ENCODE measurements at regions not wholly inside any gene's neighbourhood (a gene's known extent, or its start where the extent isn't known, plus 50 kb on each side); places are given as distances from the start of the nearest gene placed in this dataset.

DNA sequence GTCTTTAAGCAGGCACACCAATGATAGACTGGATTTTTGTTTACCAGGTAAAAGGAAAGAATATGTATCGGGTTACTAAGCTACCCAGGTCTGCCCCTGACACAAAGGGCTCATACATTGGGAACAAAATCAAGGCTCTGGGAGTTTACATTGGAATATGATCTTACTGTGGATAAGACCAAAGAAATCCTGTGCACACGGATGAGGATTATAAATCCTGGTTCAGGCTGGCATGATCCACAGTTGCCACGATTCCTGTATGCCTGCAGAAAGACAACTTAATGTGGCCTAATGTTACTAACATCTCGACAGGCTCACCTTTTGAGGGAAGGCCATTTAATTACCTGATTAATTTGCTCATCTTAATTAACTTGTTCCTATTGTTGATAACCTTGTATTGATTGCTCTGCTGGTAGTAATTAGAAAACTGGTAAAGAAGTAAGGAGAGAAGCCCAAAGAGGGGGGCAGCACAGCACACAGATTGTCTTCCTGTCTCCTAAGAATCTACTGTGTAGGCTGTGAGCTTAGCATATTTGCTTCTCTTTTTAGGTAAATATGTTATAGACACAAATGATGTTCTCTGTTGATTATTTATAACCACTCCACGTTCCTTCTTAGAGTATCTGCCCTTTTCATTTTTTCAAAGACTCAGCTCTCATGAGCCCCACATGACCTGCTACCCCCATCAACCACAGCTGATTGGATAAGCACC is 51.0 kb upstream of the TOX3 start (continued):
- TF ChIP-seq, protein P1, sequence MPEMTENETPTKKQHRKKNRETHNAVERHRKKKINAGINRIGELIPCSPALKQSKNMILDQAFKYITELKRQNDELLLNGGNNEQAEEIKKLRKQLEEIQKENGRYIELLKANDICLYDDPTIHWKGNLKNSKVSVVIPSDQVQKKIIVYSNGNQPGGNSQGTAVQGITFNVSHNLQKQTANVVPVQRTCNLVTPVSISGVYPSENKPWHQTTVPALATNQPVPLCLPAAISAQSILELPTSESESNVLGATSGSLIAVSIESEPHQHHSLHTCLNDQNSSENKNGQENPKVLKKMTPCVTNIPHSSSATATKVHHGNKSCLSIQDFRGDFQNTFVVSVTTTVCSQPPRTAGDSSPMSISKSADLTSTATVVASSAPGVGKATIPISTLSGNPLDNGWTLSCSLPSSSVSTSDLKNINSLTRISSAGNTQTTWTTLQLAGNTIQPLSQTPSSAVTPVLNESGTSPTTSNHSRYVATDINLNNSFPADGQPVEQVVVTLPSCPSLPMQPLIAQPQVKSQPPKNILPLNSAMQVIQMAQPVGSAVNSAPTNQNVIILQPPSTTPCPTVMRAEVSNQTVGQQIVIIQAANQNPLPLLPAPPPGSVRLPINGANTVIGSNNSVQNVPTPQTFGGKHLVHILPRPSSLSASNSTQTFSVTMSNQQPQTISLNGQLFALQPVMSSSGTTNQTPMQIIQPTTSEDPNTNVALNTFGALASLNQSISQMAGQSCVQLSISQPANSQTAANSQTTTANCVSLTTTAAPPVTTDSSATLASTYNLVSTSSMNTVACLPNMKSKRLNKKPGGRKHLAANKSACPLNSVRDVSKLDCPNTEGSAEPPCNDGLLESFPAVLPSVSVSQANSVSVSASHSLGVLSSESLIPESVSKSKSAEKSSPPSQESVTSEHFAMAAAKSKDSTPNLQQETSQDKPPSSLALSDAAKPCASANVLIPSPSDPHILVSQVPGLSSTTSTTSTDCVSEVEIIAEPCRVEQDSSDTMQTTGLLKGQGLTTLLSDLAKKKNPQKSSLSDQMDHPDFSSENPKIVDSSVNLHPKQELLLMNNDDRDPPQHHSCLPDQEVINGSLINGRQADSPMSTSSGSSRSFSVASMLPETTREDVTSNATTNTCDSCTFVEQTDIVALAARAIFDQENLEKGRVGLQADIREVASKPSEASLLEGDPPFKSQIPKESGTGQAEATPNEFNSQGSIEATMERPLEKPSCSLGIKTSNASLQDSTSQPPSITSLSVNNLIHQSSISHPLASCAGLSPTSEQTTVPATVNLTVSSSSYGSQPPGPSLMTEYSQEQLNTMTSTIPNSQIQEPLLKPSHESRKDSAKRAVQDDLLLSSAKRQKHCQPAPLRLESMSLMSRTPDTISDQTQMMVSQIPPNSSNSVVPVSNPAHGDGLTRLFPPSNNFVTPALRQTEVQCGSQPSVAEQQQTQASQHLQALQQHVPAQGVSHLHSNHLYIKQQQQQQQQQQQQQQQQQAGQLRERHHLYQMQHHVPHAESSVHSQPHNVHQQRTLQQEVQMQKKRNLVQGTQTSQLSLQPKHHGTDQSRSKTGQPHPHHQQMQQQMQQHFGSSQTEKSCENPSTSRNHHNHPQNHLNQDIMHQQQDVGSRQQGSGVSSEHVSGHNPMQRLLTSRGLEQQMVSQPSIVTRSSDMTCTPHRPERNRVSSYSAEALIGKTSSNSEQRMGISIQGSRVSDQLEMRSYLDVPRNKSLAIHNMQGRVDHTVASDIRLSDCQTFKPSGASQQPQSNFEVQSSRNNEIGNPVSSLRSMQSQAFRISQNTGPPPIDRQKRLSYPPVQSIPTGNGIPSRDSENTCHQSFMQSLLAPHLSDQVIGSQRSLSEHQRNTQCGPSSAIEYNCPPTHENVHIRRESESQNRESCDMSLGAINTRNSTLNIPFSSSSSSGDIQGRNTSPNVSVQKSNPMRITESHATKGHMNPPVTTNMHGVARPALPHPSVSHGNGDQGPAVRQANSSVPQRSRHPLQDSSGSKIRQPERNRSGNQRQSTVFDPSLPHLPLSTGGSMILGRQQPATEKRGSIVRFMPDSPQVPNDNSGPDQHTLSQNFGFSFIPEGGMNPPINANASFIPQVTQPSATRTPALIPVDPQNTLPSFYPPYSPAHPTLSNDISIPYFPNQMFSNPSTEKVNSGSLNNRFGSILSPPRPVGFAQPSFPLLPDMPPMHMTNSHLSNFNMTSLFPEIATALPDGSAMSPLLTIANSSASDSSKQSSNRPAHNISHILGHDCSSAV (CRISPR knock-in tag; IDR thresholded peaks at IDR 0.05; ENCODE audit: borderline replicate concordance): no peak
- TF ChIP-seq ZNF446 (CRISPR knock-in tag; IDR thresholded peaks at IDR 0.05) (no peak), JDP2 (CRISPR knock-in tag; IDR thresholded peaks at IDR 0.05; ENCODE audit: borderline replicate concordance) (no peak), ZNF260 (CRISPR knock-in tag; IDR thresholded peaks at IDR 0.05; ENCODE audit: borderline replicate concordance, low read depth) (peak; percentile 88; the same call in 1 of the 2 replicates), ZBTB1 (CRISPR knock-in tag; IDR thresholded peaks at IDR 0.05; ENCODE audit: borderline replicate concordance) (no peak), NCOA5 (CRISPR knock-in tag; IDR thresholded peaks at IDR 0.05) (no peak), CEBPG (CRISPR knock-in tag; IDR thresholded peaks at IDR 0.05) (no peak), ZNF703 (CRISPR knock-in tag; IDR thresholded peaks at IDR 0.05; ENCODE audit: borderline replicate concordance) (no peak), TBX3 (IDR thresholded peaks at IDR 0.05; ENCODE audit: borderline replicate concordance) (peak; percentile 77), SMAD3 (CRISPR knock-in tag; IDR thresholded peaks at IDR 0.05) (peak; percentile 68; the same call in 1 of the 2 replicates)
- TF ChIP-seq, protein P2, sequence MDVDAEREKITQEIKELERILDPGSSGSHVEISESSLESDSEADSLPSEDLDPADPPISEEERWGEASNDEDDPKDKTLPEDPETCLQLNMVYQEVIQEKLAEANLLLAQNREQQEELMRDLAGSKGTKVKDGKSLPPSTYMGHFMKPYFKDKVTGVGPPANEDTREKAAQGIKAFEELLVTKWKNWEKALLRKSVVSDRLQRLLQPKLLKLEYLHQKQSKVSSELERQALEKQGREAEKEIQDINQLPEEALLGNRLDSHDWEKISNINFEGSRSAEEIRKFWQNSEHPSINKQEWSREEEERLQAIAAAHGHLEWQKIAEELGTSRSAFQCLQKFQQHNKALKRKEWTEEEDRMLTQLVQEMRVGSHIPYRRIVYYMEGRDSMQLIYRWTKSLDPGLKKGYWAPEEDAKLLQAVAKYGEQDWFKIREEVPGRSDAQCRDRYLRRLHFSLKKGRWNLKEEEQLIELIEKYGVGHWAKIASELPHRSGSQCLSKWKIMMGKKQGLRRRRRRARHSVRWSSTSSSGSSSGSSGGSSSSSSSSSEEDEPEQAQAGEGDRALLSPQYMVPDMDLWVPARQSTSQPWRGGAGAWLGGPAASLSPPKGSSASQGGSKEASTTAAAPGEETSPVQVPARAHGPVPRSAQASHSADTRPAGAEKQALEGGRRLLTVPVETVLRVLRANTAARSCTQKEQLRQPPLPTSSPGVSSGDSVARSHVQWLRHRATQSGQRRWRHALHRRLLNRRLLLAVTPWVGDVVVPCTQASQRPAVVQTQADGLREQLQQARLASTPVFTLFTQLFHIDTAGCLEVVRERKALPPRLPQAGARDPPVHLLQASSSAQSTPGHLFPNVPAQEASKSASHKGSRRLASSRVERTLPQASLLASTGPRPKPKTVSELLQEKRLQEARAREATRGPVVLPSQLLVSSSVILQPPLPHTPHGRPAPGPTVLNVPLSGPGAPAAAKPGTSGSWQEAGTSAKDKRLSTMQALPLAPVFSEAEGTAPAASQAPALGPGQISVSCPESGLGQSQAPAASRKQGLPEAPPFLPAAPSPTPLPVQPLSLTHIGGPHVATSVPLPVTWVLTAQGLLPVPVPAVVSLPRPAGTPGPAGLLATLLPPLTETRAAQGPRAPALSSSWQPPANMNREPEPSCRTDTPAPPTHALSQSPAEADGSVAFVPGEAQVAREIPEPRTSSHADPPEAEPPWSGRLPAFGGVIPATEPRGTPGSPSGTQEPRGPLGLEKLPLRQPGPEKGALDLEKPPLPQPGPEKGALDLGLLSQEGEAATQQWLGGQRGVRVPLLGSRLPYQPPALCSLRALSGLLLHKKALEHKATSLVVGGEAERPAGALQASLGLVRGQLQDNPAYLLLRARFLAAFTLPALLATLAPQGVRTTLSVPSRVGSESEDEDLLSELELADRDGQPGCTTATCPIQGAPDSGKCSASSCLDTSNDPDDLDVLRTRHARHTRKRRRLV (CRISPR knock-in tag; IDR thresholded peaks at IDR 0.05): no peak; the same call in 1 of the 2 replicates
- TF ChIP-seq, protein P3, sequence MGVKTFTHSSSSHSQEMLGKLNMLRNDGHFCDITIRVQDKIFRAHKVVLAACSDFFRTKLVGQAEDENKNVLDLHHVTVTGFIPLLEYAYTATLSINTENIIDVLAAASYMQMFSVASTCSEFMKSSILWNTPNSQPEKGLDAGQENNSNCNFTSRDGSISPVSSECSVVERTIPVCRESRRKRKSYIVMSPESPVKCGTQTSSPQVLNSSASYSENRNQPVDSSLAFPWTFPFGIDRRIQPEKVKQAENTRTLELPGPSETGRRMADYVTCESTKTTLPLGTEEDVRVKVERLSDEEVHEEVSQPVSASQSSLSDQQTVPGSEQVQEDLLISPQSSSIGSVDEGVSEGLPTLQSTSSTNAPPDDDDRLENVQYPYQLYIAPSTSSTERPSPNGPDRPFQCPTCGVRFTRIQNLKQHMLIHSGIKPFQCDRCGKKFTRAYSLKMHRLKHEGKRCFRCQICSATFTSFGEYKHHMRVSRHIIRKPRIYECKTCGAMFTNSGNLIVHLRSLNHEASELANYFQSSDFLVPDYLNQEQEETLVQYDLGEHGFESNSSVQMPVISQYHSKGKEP (CRISPR knock-in tag; IDR thresholded peaks at IDR 0.05): no peak
- TF ChIP-seq, protein P4, sequence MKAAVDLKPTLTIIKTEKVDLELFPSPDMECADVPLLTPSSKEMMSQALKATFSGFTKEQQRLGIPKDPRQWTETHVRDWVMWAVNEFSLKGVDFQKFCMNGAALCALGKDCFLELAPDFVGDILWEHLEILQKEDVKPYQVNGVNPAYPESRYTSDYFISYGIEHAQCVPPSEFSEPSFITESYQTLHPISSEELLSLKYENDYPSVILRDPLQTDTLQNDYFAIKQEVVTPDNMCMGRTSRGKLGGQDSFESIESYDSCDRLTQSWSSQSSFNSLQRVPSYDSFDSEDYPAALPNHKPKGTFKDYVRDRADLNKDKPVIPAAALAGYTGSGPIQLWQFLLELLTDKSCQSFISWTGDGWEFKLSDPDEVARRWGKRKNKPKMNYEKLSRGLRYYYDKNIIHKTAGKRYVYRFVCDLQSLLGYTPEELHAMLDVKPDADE (CRISPR knock-in tag; IDR thresholded peaks at IDR 0.05): no peak
